ENCODE measurements at regions not wholly inside any gene's neighbourhood (a gene's known extent, or its start where the extent isn't known, plus 50 kb on each side); places are given as distances from the start of the nearest gene placed in this dataset.

GRCh38 chr4:122203407-122203806 is 51.3 kb downstream of the BLTP1 start:
- DNase-seq, result no peak
- no peak overlapping the region for H3K27ac ChIP-seq (ENCODE audit: low read length)
- no peaks in the 10 kb centered on the region for H3K27me3 ChIP-seq (ENCODE audit: control insufficient read depth, insufficient read depth, low read length)
- H3K36me3 ChIP-seq (ENCODE audit: control insufficient read depth, insufficient read depth, low read length), result peaks cover 7% of the 10 kb centered on the region
- no peaks in the 10 kb centered on the region for H3K4me1 ChIP-seq (ENCODE audit: control insufficient read depth, insufficient read depth, low read length)
- no peak overlapping the region for H3K4me3 ChIP-seq (ENCODE audit: low read length)
- WGBS (ENCODE audit: insufficient coverage), result no CpG with 5 or more reads among the region's 1 CpG
- no peaks in the 10 kb centered on the region for H3K9me3 ChIP-seq (replicated peaks; ENCODE audit: control insufficient read depth, low read depth, low read length)

GRCh38 chr4:122205687-122206086 is 53.6 kb downstream of the BLTP1 start:
- Histone ChIP-seq H3K4me1 (ENCODE audit: control insufficient read depth, insufficient read depth, low read length) (no peaks in the 10 kb centered on the region), H3K9me3 (replicated peaks; ENCODE audit: control insufficient read depth, low read depth, low read length) (no peaks in the 10 kb centered on the region), H3K27me3 (ENCODE audit: control insufficient read depth, insufficient read depth, low read length) (no peaks in the 10 kb centered on the region), H3K27ac (ENCODE audit: low read length) (no peak overlapping the region), H3K4me3 (ENCODE audit: low read length) (no peak overlapping the region), H3K36me3 (ENCODE audit: control insufficient read depth, insufficient read depth, low read length) (peaks cover 9% of the 10 kb centered on the region)
- DNase-seq, result no peak
- WGBS (ENCODE audit: insufficient coverage), result no CpG with 5 or more reads among the region's 1 CpG

- WGBS (ENCODE audit: insufficient coverage), result no CpG with 5 or more reads among the region's 3 CpGs
- no peak for DNase-seq
- peaks cover 7% of the 10 kb centered on the region for H3K36me3 ChIP-seq (ENCODE audit: control insufficient read depth, insufficient read depth, low read length)
Measured at GRCh38 chr4:122212880-122213279, 60.7 kb downstream of the BLTP1 start.

GRCh38 chr4:122218762-122219161 is 66.6 kb downstream of the BLTP1 start:
- peaks cover 12% of the 10 kb centered on the region for H3K36me3 ChIP-seq (ENCODE audit: control insufficient read depth, insufficient read depth, low read length)
- DNase-seq, result peak; percentile 7
- no CpG with 5 or more reads among the region's 1 CpG for WGBS (ENCODE audit: insufficient coverage)

More at GRCh38 chr4:122212880-122213279, 60.7 kb downstream of the BLTP1 start:
- Histone ChIP-seq H3K27me3 (ENCODE audit: control insufficient read depth, insufficient read depth, low read length) (no peaks in the 10 kb centered on the region), H3K9me3 (replicated peaks; ENCODE audit: control insufficient read depth, low read depth, low read length) (no peaks in the 10 kb centered on the region), H3K4me3 (ENCODE audit: low read length) (no peak overlapping the region), H3K4me1 (ENCODE audit: control insufficient read depth, insufficient read depth, low read length) (no peaks in the 10 kb centered on the region), H3K27ac (ENCODE audit: low read length) (no peak overlapping the region)

GRCh38 chr4:122219356-122219755 is 67.2 kb downstream of the BLTP1 start:
- H3K36me3 ChIP-seq (ENCODE audit: control insufficient read depth, insufficient read depth, low read length), result peaks cover 14% of the 10 kb centered on the region
- no peaks in the 10 kb centered on the region for H3K27me3 ChIP-seq (ENCODE audit: control insufficient read depth, insufficient read depth, low read length)
- no peaks in the 10 kb centered on the region for H3K9me3 ChIP-seq (replicated peaks; ENCODE audit: control insufficient read depth, low read depth, low read length)
- no CpG with 5 or more reads among the region's 2 CpGs for WGBS (ENCODE audit: insufficient coverage)
- no peak overlapping the region for H3K27ac ChIP-seq (ENCODE audit: low read length)
- DNase-seq, result no peak
- H3K4me3 ChIP-seq (ENCODE audit: low read length), result no peak overlapping the region
- H3K4me1 ChIP-seq (ENCODE audit: control insufficient read depth, insufficient read depth, low read length), result no peaks in the 10 kb centered on the region

More at GRCh38 chr4:122218762-122219161, 66.6 kb downstream of the BLTP1 start:
- Histone ChIP-seq H3K27ac (ENCODE audit: low read length) (no peak overlapping the region), H3K27me3 (ENCODE audit: control insufficient read depth, insufficient read depth, low read length) (no peaks in the 10 kb centered on the region), H3K4me1 (ENCODE audit: control insufficient read depth, insufficient read depth, low read length) (no peaks in the 10 kb centered on the region), H3K4me3 (ENCODE audit: low read length) (no peak overlapping the region), H3K9me3 (replicated peaks; ENCODE audit: control insufficient read depth, low read depth, low read length) (no peaks in the 10 kb centered on the region)

- H3K4me1 ChIP-seq (ENCODE audit: control insufficient read depth, insufficient read depth, low read length), result no peaks in the 10 kb centered on the region
- no peaks in the 10 kb centered on the region for H3K27me3 ChIP-seq (ENCODE audit: control insufficient read depth, insufficient read depth, low read length)
- no CpG with 5 or more reads among the region's 3 CpGs for WGBS (ENCODE audit: insufficient coverage)
- DNase-seq, result no peak
- H3K36me3 ChIP-seq (ENCODE audit: control insufficient read depth, insufficient read depth, low read length), result peaks cover 17% of the 10 kb centered on the region
- no peaks in the 10 kb centered on the region for H3K9me3 ChIP-seq (replicated peaks; ENCODE audit: control insufficient read depth, low read depth, low read length)
- no peak overlapping the region for H3K27ac ChIP-seq (ENCODE audit: low read length)
- no peak overlapping the region for H3K4me3 ChIP-seq (ENCODE audit: low read length)
Measured at GRCh38 chr4:122221322-122221721, 69.2 kb downstream of the BLTP1 start.

GRCh38 chr4:122224348-122224747 is 72.2 kb downstream of the BLTP1 start:
- 50% methylated on average over 1 of the region's 4 CpGs for WGBS (ENCODE audit: insufficient coverage)
- H3K27ac ChIP-seq (ENCODE audit: low read length), result no peak overlapping the region
- H3K4me3 ChIP-seq (ENCODE audit: low read length), result no peak overlapping the region
- H3K4me1 ChIP-seq (ENCODE audit: control insufficient read depth, insufficient read depth, low read length), result no peaks in the 10 kb centered on the region
- H3K9me3 ChIP-seq (replicated peaks; ENCODE audit: control insufficient read depth, low read depth, low read length), result no peaks in the 10 kb centered on the region
- DNase-seq, result peak; percentile 15
- no peaks in the 10 kb centered on the region for H3K27me3 ChIP-seq (ENCODE audit: control insufficient read depth, insufficient read depth, low read length)
- H3K36me3 ChIP-seq (ENCODE audit: control insufficient read depth, insufficient read depth, low read length), result peaks cover 17% of the 10 kb centered on the region

- WGBS (ENCODE audit: insufficient coverage), result no CpG with 5 or more reads among the region's 2 CpGs
- Histone ChIP-seq H3K36me3 (ENCODE audit: control insufficient read depth, insufficient read depth, low read length) (peaks cover 16% of the 10 kb centered on the region), H3K27ac (ENCODE audit: low read length) (no peak overlapping the region), H3K9me3 (replicated peaks; ENCODE audit: control insufficient read depth, low read depth, low read length) (no peaks in the 10 kb centered on the region), H3K27me3 (ENCODE audit: control insufficient read depth, insufficient read depth, low read length) (no peaks in the 10 kb centered on the region), H3K4me1 (ENCODE audit: control insufficient read depth, insufficient read depth, low read length) (no peaks in the 10 kb centered on the region), H3K4me3 (ENCODE audit: low read length) (no peak overlapping the region)
- DNase-seq, result no peak
Measured at GRCh38 chr4:122227202-122227601, 75.1 kb downstream of the BLTP1 start.

GRCh38 chr4:122229857-122230256 is 77.7 kb downstream of the BLTP1 start:
- H3K4me3 ChIP-seq (ENCODE audit: low read length), result no peak overlapping the region
- no peaks in the 10 kb centered on the region for H3K9me3 ChIP-seq (replicated peaks; ENCODE audit: control insufficient read depth, low read depth, low read length)
- WGBS (ENCODE audit: insufficient coverage), result 100% methylated on average over 1 of the region's 3 CpGs
- H3K36me3 ChIP-seq (ENCODE audit: control insufficient read depth, insufficient read depth, low read length), result peaks cover 10% of the 10 kb centered on the region
- DNase-seq, result no peak
- H3K27me3 ChIP-seq (ENCODE audit: control insufficient read depth, insufficient read depth, low read length), result no peaks in the 10 kb centered on the region
- H3K4me1 ChIP-seq (ENCODE audit: control insufficient read depth, insufficient read depth, low read length), result no peaks in the 10 kb centered on the region
- no peak overlapping the region for H3K27ac ChIP-seq (ENCODE audit: low read length)

GRCh38 chr4:122232633-122233032 is 80.5 kb downstream of the BLTP1 start:
- no peak overlapping the region for H3K4me3 ChIP-seq (ENCODE audit: low read length)

GRCh38 chr4:122234686-122235085 is 82.6 kb downstream of the BLTP1 start:
- Histone ChIP-seq H3K4me3 (ENCODE audit: low read length) (no peak overlapping the region), H3K9me3 (replicated peaks; ENCODE audit: control insufficient read depth, low read depth, low read length) (no peaks in the 10 kb centered on the region), H3K36me3 (ENCODE audit: control insufficient read depth, insufficient read depth, low read length) (peaks cover 15% of the 10 kb centered on the region), H3K27me3 (ENCODE audit: control insufficient read depth, insufficient read depth, low read length) (no peaks in the 10 kb centered on the region), H3K4me1 (ENCODE audit: control insufficient read depth, insufficient read depth, low read length) (no peaks in the 10 kb centered on the region), H3K27ac (ENCODE audit: low read length) (no peak overlapping the region)
- no peak for DNase-seq
- no CpG with 5 or more reads among the region's 3 CpGs for WGBS (ENCODE audit: insufficient coverage)

More at GRCh38 chr4:122232633-122233032, 80.5 kb downstream of the BLTP1 start:
- Histone ChIP-seq H3K36me3 (ENCODE audit: control insufficient read depth, insufficient read depth, low read length) (peaks cover 10% of the 10 kb centered on the region), H3K9me3 (replicated peaks; ENCODE audit: control insufficient read depth, low read depth, low read length) (no peaks in the 10 kb centered on the region), H3K4me1 (ENCODE audit: control insufficient read depth, insufficient read depth, low read length) (no peaks in the 10 kb centered on the region), H3K27ac (ENCODE audit: low read length) (no peak overlapping the region), H3K27me3 (ENCODE audit: control insufficient read depth, insufficient read depth, low read length) (no peaks in the 10 kb centered on the region)
- no CpG with 5 or more reads among the region's 3 CpGs for WGBS (ENCODE audit: insufficient coverage)
- DNase-seq, result no peak

Measured in muscle of leg (tissue), 3 donors.